H9 (cell line): ENCODE measurements at regions not wholly inside any gene's neighbourhood (a gene's known extent, or its start where the extent isn't known, plus 50 kb on each side); places are given as distances from the start of the nearest gene placed in this dataset.

Experiments
- DNase-seq: peaks from one replicate; pipeline ENCODE4 v3.0.0-alpha.2; 2017
- H2AFZ ChIP-seq: one replicate; pipeline ENCODE4 v1.6.1; 2013; ENCODE audit warnings: mild to moderate bottlenecking, low read length, control low read depth, moderate library complexity
- H2AK5ac ChIP-seq: 2 replicates; pipeline ENCODE4 v1.6.1; 2013; ENCODE audit warnings: low read length, control low read depth, mixed read lengths; ENCODE audit not compliant: insufficient read length
- H2BK120ac ChIP-seq: one replicate; pipeline ENCODE4 v1.6.1; 2013; ENCODE audit warnings: low read depth, mild to moderate bottlenecking, low read length, control low read depth, inconsistent platforms; ENCODE audit not compliant: poor library complexity, severe bottlenecking
- H2BK12ac ChIP-seq: 2 replicates; pipeline ENCODE4 v1.6.1; 2013; ENCODE audit warnings: low read length, control low read depth, mixed read lengths, low read depth; ENCODE audit not compliant: insufficient read length
- H2BK15ac ChIP-seq: 2 replicates; pipeline ENCODE4 v1.6.1; 2013; ENCODE audit warnings: low read depth, low read length, control low read depth
- H2BK20ac ChIP-seq: one replicate; pipeline ENCODE4 v1.6.1; 2013; ENCODE audit warnings: low read depth, mild to moderate bottlenecking, low read length, control low read depth, inconsistent platforms; ENCODE audit not compliant: poor library complexity, severe bottlenecking
- H2BK5ac ChIP-seq: 2 replicates; pipeline ENCODE4 v1.6.1; 2013; ENCODE audit warnings: low read length, control low read depth, mixed read lengths; ENCODE audit not compliant: insufficient read length
- H3K14ac ChIP-seq: 2 replicates; pipeline ENCODE4 v1.6.1; 2013; ENCODE audit warnings: low read length, control low read depth; ENCODE audit not compliant: insufficient read depth
- H3K18ac ChIP-seq: 2 replicates; pipeline ENCODE4 v1.6.1; 2013; ENCODE audit warnings: low read depth, mild to moderate bottlenecking, mixed read lengths, low read length, control low read depth; ENCODE audit not compliant: insufficient read length
- H3K23ac ChIP-seq: 2 replicates; pipeline ENCODE4 v1.6.1; 2013; ENCODE audit warnings: low read length, control low read depth, mixed read lengths, low read depth; ENCODE audit not compliant: insufficient read length
- H3K23me2 ChIP-seq: 2 replicates; pipeline ENCODE4 v1.6.1; 2013; ENCODE audit warnings: low read depth, mild to moderate bottlenecking, mixed read lengths, low read length, control low read depth; ENCODE audit not compliant: insufficient read length, poor library complexity, severe bottlenecking
- H3K27ac ChIP-seq: 2 replicates; pipeline ENCODE4 v1.5.1; 2013; ENCODE audit warnings: low read length, control low read depth, mixed read lengths, low read depth; ENCODE audit not compliant: insufficient read length
- H3K27me3 ChIP-seq: 2 replicates; pipeline ENCODE4 v1.6.1; 2013; ENCODE audit warnings: low read length, control low read depth, inconsistent platforms; ENCODE audit not compliant: insufficient read depth
- H3K4ac ChIP-seq: 2 replicates; pipeline ENCODE4 v1.6.1; 2013; ENCODE audit warnings: low read depth, mild to moderate bottlenecking, control low read depth, inconsistent platforms, low read length, moderate library complexity
- H3K4me1 ChIP-seq: 2 replicates; pipeline ENCODE4 v1.6.1; 2013; ENCODE audit warnings: low read length, control low read depth, inconsistent platforms; ENCODE audit not compliant: insufficient read depth
- H3K4me2 ChIP-seq: 2 replicates; pipeline ENCODE4 v1.6.1; 2013; ENCODE audit warnings: low read length, control low read depth, mixed read lengths; ENCODE audit not compliant: insufficient read length, insufficient read depth
- H3K56ac ChIP-seq: 2 replicates; pipeline ENCODE4 v1.6.1; 2013; ENCODE audit warnings: low read depth, mild to moderate bottlenecking, mixed read lengths, low read length, control low read depth; ENCODE audit not compliant: insufficient read length
- H3K79me1 ChIP-seq: 2 replicates; pipeline ENCODE4 v1.6.1; 2013; ENCODE audit warnings: low read depth, mild to moderate bottlenecking, moderate library complexity, low read length, control low read depth, inconsistent platforms; ENCODE audit not compliant: insufficient read depth, poor library complexity, severe bottlenecking
- H3K79me2 ChIP-seq: 2 replicates; pipeline ENCODE4 v1.6.1; 2013; ENCODE audit warnings: low read length, control low read depth, inconsistent platforms; ENCODE audit not compliant: insufficient read depth
- H3K9ac ChIP-seq: 2 replicates; pipeline ENCODE4 v1.6.1; 2013; ENCODE audit warnings: low read length, control low read depth, mixed read lengths; ENCODE audit not compliant: insufficient read length; ENCODE audit errors: extremely low read depth
- H3K9me3 ChIP-seq: one replicate; pipeline ENCODE4 v1.6.1; 2013; ENCODE audit warnings: low read depth, low read length, inconsistent platforms; ENCODE audit not compliant: control insufficient read depth
- H3T11ph ChIP-seq: one replicate; pipeline ENCODE4 v1.6.1; 2013; ENCODE audit warnings: mild to moderate bottlenecking, low read length, control low read depth, inconsistent platforms
- H4K20me1 ChIP-seq: one replicate; pipeline ENCODE4 v1.6.1; 2013; ENCODE audit not compliant: control insufficient read depth, insufficient read length, insufficient read depth
- H4K5ac ChIP-seq: 2 replicates; pipeline ENCODE4 v1.6.1; 2013; ENCODE audit warnings: low read depth, mild to moderate bottlenecking, mixed read lengths, low read length, control low read depth; ENCODE audit not compliant: insufficient read length
- H4K8ac ChIP-seq: replicated peaks from 2 replicates; pipeline ENCODE4 v1.6.1; 2013; ENCODE audit warnings: low read length, control low read depth, mixed read lengths, low read depth; ENCODE audit not compliant: insufficient read length
- H4K91ac ChIP-seq: 2 replicates; pipeline ENCODE4 v1.6.1; 2013; ENCODE audit warnings: low read depth, mild to moderate bottlenecking, moderate library complexity, mixed read lengths, low read length, control low read depth; ENCODE audit not compliant: insufficient read length
- H3K27ac Mint-ChIP-seq, 3 experiments: 2 replicates in 2 of 3; 3 replicates in 1 of 3; pipeline ENCODE4 v1.8.0; 2020 to 2021; ENCODE audit warnings: mixed read lengths in 3 of 3, mild to moderate bottlenecking in 1 of 3, moderate library complexity in 1 of 3
- H3K27me3 Mint-ChIP-seq: 2 replicates; pipeline ENCODE4 v1.8.0; 2021; ENCODE audit warnings: low read depth, mild to moderate bottlenecking, moderate library complexity, mixed read lengths
- H3K36me3 Mint-ChIP-seq, 3 experiments: 2 replicates in 2 of 3; 3 replicates in 1 of 3; pipeline ENCODE4 v1.8.0; 2020 to 2021; ENCODE audit warnings: low read depth in 3 of 3, mixed read lengths in 3 of 3; ENCODE audit not compliant: insufficient read depth in 1 of 3
- H3K4me1 Mint-ChIP-seq, 2 experiments: 2 replicates each; pipeline ENCODE4 v1.8.0; 2020; ENCODE audit warnings: mixed read lengths in 2 of 2
- H3K4me3 Mint-ChIP-seq, 2 experiments: 2 replicates in 1 of 2; 3 replicates in 1 of 2; pipeline ENCODE4 v1.8.0; 2020 to 2021; ENCODE audit warnings: mild to moderate bottlenecking in 2 of 2, mixed read lengths in 2 of 2, moderate library complexity in 1 of 2
- H3K9me3 Mint-ChIP-seq, 2 experiments: 2 replicates in 1 of 2; 3 replicates in 1 of 2; pipeline ENCODE4 v1.8.0; 2020; ENCODE audit warnings: mild to moderate bottlenecking in 2 of 2, mixed read lengths in 2 of 2, moderate library complexity in 1 of 2
- CTCF ChIP-seq: fragments of 200-600 bp; sonication (generic); conservative IDR thresholded peaks from 3 replicates; pipeline ENCODE4 v1.8.0; 2021; ENCODE audit warnings: antibody characterized with exemption, mild to moderate bottlenecking
- WGBS: extraction: QIAGEN DNeasy Blood & Tissue Kit; methylation state at CpG from one replicate; pipeline ENCODE4 v1.1.7; 2013; ENCODE audit warnings: missing lambda C conversion rate, low lambda C conversion rate, mixed read lengths; ENCODE audit not compliant: insufficient read length; ENCODE audit errors: extremely low coverage; 5-methylcytosine and 5-hydroxymethylcytosine counted together

DNA sequence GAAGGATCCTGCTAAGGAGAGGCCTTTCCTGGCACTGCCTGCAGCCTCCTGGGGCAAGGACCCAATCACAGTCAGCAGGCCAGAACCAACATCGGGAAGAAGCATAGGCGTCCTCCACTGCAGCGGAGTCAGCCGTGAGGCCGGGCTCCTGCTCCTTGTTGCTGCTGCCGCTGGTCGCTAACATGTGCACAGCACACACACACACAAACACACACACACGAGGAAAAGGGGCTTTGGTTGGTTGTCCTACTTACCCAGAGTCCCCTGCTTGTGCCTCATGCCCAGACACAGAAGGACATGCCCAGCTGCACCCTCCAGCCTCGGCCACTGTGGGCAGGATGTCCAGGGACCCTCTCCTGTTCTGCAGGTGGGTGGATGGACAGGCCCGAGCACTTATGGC, 209.4 kb downstream of the GLI2 start:
- Histone ChIP-seq H3K9me3 (no peaks in the 10 kb centered on the region), H3K4me1 (no peaks in the 10 kb centered on the region), H2BK12ac (no peak overlapping the region), H3K27me3 (no peaks in the 10 kb centered on the region), H3K79me1 (no peaks in the 10 kb centered on the region), H2BK5ac (no peak overlapping the region), H4K5ac (no peak overlapping the region), H2AFZ (no peak overlapping the region), H3K27ac (no peak overlapping the region), H2BK120ac (no peak overlapping the region), H3K14ac (no peak overlapping the region), H3K79me2 (no peaks in the 10 kb centered on the region; the same call in 1 of the 2 replicates), H4K8ac (no peak overlapping the region), H3K23me2 (no peaks in the 10 kb centered on the region), H2BK20ac (no peak overlapping the region), H3K4ac (no peak overlapping the region), H3K56ac (no peak overlapping the region), H3K9ac (no peak overlapping the region), H4K91ac (no peak overlapping the region), H2BK15ac (no peak overlapping the region), H2AK5ac (no peak overlapping the region), H4K20me1 (no peaks in the 10 kb centered on the region), H3K23ac (no peak overlapping the region), H3K4me2 (no peak overlapping the region), H3K18ac (no peak overlapping the region), H3T11ph (no peak overlapping the region)
- Mint-ChIP-seq H3K4me3 (no peak overlapping the region), H3K27ac (no peak overlapping the region), H3K4me1 (peaks cover under 1 to 7% of the 10 kb centered on the region in 2 experiments; a peak in 1 of 4 replicates), H3K9me3 (no peaks in the 10 kb centered on the region), H3K36me3 (peaks cover 5 to 17% (median 12%) of the 10 kb centered on the region in 3 experiments; a peak in 6 of 7 replicates), H3K27me3 (peaks cover 1% of the 10 kb centered on the region; the same call in 1 of the 2 replicates)
- TF ChIP-seq CTCF = no peak
- WGBS = no CpG with 5 or more reads among the region's 10 CpGs
- no peak for DNase-seq
